GM18873 (cell line): ENCODE measurements at regions not wholly inside any gene's neighbourhood (a gene's known extent, or its start where the extent isn't known, plus 50 kb on each side); places are given as distances from the start of the nearest gene placed in this dataset.
"Not testable (repeated sequence)": the region's sequence is repeated elsewhere in the genome, so short reads cannot be mapped to it uniquely, and the experiment has no call there.

ENCODE experiments used
- ATAC-seq: cut with Tn5 transposase; IDR thresholded peaks from one replicate; pipeline ENCODE4 v1.9.1; 2021; ENCODE audit warnings: mild to moderate bottlenecking, moderate library complexity, moderate number of reproducible peaks; ENCODE audit not compliant: unreplicated experiment, low FRiP score

GRCh38 chr5:17748941-17749340 is 114.7 kb downstream of the TAF11L14 start:
- no peak for ATAC-seq

- not testable (repeated sequence) for ATAC-seq
Observed at GRCh38 chr5:17755406-17755805, 121.1 kb downstream of the TAF11L14 start.

- no peak for ATAC-seq
Observed at GRCh38 chr5:17761326-17761725, 127.1 kb downstream of the TAF11L14 start.

GRCh38 chr5:17763301-17763700 is 129.0 kb downstream of the TAF11L14 start:
- no peak for ATAC-seq

DNA sequence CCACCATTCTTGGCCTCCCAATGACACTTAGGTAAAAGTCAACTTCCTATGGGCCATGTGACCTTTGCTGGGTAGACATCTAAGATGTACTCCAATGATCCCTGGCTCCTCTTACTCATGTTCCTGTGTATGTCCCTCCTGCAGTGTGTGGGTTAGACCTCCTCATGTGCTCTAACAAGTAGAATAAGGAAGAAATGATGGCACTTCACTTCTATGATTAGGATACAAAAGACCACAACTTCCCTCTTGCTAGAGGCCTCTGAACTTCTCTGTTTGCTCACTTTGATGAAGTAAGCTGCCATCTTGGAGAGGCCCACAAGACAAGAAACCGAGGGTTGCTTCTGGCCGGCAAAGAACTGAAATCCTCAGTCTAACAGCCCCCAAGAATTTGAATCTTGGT is 131.8 kb downstream of the TAF11L14 start:
- ATAC-seq = no peak

GRCh38 chr5:17769277-17769676 is 135.0 kb downstream of the TAF11L14 start:
- no peak for ATAC-seq

GRCh38 chr5:17772232-17772631 is 138.0 kb downstream of the TAF11L14 start:
- no peak for ATAC-seq

DNA sequence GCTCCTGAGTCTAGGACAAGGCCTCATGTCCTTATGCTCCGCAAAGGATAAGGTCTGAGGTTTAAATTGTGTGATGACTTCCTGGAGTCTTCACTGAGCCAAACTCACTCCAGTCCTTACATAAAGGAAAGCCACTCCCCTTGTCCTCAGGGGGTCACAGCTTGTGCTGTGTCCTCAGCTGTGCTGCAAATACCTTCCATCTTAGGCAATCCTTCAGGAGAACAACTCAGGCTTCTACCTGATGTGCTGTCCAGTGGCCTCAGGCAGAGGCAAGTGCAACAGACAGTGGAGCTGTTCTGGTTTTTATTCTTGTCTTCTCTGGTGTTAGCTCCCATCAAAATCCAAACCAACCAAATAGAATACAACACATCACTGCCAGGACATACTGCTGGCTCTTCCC is 151.5 kb downstream of the TAF11L14 start:
- no peak for ATAC-seq

DNA sequence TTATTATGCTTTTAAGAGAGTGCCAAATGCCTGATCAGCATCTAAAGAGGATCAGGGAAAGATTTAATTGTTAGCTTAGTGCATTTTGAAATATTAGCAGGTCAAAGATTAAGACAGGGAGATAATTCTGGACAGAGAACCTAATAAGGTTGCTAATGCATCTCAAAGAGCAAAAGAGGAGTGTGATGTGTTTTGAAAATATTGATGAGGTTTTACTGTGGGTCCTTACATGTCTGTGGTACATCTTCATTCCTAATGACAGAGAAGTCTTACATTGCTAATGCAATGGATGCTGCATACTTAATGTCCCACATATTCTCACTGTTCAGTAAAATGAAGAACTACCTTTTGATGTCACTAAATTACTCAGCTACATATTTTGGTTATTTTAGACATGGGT is 154.1 kb downstream of the TAF11L14 start:
- no peak for ATAC-seq

GRCh38 chr5:17794201-17794600 is 159.9 kb downstream of the TAF11L14 start:
- ATAC-seq = no peak

GRCh38 chr5:17794815-17795214 is 160.6 kb downstream of the TAF11L14 start:
- no peak for ATAC-seq

DNA sequence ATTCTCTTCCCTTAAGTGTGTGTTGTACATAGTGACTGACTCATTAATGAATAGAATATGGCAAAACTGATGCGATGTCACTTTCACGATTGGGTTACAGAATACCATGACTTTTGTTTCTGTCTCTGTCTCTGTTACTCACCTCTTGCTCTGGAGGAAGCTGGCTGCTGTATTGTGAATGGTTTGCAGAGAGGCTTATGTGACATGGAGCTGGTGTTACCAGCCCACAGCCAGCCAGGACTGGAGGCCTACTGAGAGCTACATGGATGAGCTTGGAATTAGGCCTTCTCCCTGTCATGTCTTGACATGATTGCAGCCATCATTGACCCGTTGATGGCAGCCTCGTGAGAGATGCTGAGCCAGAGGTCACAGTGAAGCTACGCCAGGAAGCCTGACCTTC is 161.9 kb downstream of the TAF11L14 start:
- no peak for ATAC-seq

DNA sequence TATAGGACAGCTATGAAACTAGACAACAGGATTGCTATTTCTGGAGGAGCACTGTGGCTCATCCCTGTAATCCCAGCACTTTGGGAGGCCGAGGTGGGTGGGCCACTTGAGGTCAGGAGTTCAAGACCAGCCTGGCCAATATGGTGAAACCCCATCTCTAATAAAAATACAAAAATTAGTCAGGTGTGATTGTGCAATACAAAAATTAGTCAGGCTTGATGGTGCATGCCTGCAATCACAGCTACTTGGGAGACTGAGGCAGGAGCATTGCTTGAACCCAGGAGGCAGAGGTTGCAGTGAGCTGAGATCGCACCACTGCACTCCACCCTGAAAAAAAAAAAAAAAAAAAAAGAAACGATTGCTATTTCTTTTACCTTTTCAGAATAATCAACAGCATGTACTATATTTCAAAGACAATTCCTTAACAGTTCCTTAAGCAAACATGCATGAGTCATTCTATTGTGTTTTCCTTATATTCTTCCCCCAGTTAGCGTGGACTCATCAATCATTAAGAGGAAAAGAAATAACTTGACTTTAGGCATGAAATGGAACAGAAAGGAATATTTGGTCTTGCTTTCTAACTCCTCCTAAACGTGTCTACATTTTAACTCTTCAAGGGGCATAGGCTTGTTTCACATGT is 162.6 kb downstream of the TAF11L14 start:
- ATAC-seq = no peak

DNA sequence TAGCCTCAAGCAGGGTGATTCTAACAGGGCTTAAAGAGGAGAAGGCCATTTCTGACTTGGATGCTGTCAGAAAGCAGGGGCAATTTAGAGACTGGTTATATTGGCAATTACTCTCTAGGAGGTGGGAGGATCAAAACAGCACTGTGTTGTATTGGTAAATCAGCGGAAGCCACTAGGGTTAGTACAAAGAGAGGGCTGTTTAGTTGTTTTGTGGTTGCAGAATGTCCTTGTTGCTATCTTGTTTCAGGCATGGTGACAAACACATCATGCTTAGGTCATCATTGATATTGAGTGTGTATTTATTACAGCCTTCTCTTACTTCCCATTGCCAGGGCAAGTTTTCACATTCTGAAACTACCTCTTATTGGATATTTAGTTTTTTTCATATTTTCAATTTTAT is 165.3 kb downstream of the TAF11L14 start:
- no peak for ATAC-seq

DNA sequence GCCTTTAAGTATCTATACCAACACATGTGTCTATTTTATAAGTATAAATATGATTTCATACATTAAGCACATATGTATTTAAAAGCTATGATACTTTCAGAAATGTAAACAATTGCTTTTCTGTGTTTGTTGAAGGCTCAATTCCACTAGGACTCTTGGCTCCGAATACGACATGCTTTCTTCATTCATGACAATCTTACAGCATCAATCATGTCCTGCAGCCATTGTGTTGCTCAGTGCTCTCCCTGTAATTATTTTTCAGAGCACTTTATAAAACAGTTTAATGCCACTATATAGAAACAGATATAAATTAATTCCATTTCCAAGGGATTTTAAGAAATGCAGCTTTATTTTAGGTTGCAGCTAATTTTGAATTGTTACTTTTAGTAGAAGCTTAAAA is 167.3 kb downstream of the TAF11L14 start:
- no peak for ATAC-seq

DNA sequence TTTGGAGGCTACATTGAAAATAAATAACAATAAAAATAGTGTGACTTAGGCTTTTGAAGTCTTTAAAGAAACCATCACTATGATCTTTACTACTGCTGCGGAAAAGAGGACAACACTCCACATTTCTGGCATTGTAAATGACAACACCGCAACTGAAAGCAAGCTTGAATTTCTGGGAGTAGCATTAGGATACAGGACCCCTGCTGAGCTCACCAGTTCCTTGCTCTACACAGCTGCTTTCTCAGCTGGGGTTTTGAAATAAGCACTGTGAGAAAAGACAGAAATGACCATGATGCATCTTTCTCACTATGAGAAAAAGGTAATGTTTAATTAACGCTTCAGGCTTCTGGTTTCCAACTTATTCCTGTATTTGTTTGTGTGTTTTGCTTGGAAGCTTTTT is 168.0 kb downstream of the TAF11L14 start:
- no peak for ATAC-seq

- no peak for ATAC-seq
Observed at GRCh38 chr5:17803971-17804370, 169.7 kb downstream of the TAF11L14 start.

- ATAC-seq = no peak
Observed at GRCh38 chr5:17805227-17805825, 171.1 kb downstream of the TAF11L14 start.

DNA sequence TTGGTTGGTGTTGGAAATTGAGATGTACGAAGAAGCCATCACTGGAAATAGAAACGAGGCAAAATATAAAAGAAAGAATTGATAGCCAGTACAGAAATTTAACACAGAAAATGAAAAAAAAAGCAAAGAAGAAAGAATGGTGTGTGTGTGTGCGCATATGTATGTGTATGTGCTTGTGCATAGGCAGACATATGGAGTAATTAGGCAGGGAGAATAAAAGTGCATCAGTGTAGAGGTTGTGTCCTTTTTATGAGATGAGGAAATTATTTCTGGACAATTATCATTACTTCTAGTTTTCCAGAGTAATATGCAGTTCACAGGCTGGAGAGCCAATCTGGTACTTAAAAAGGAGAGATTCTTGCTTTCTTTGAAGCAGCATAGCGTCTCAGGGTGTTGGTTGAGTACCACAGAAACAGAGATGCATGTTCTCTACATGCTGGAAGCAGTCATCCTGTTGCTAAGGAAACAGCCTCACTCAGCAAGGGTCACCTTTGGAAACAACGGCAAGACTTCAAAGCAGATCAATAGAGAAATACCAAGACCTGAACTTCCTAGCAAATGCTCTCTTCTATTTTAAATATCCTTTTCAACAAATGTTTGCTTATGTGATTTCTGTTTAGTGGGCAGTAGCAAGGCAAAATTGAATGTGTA is 172.7 kb downstream of the TAF11L14 start:
- ATAC-seq = no peak

- no peak for ATAC-seq
Observed at GRCh38 chr5:17808566-17808965, 174.3 kb downstream of the TAF11L14 start.

DNA sequence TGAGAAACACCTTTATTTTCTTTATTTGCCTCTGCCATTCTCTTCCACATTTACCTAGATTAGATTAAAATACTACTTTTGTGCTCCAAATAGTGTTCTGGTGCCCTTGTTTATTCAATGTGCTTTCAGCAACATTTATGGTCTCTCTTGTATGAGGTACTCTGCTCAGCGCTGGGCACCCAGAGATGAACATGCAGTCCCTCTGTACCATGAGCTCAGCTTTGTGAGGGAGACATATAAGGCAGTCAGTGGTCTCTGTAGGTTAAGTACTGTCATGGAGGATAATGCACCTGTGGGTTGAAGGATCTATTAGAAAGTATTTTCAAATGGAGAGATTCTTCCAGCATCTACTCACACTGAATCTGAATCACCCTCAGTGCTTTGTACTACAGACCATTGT is 176.5 kb downstream of the TAF11L14 start:
- ATAC-seq = no peak

GRCh38 chr5:17813214-17813613 is 179.0 kb downstream of the TAF11L14 start:
- no peak for ATAC-seq
